Hepatocyte (in vitro differentiated cells): ENCODE measurements at regions not wholly inside any gene's neighbourhood (a gene's known extent, or its start where the extent isn't known, plus 50 kb on each side); places are given as distances from the start of the nearest gene placed in this dataset.

Source experiments
- DNase-seq: peaks from one replicate; pipeline ENCODE4 v3.0.0-alpha.2; 2016; ENCODE audit warnings: low spot score
- H2AFZ ChIP-seq: fragments of 200-600 bp; sonication (generic); 2 replicates; pipeline ENCODE4 v1.6.0; 2016; ENCODE audit warnings: antibody characterized with exemption, mild to moderate bottlenecking
- H3K27ac ChIP-seq: fragments of 200-600 bp; sonication (generic); 2 replicates; pipeline ENCODE4 v1.5.1; 2016; ENCODE audit warnings: mild to moderate bottlenecking
- H3K27me3 ChIP-seq: fragments of 200-600 bp; sonication (generic); 2 replicates; pipeline ENCODE4 v1.6.1; 2016
- H3K36me3 ChIP-seq: fragments of 200-600 bp; sonication (generic); replicated peaks from 2 replicates; pipeline ENCODE4 v1.5.1; 2016; ENCODE audit warnings: low read depth; ENCODE audit not compliant: insufficient read depth
- H3K4me1 ChIP-seq: fragments of 200-600 bp; sonication (generic); 2 replicates; pipeline ENCODE4 v1.5.1; 2016; ENCODE audit warnings: mild to moderate bottlenecking, moderate library complexity; ENCODE audit not compliant: insufficient read depth
- H3K4me2 ChIP-seq: fragments of 200-600 bp; sonication (generic); 2 replicates; pipeline ENCODE4 v1.6.0; 2016
- H3K4me3 ChIP-seq: fragments of 200-600 bp; sonication (generic); 2 replicates; pipeline ENCODE4 v1.5.1; 2016; ENCODE audit warnings: mild to moderate bottlenecking
- H3K79me2 ChIP-seq: fragments of 200-600 bp; sonication (generic); 2 replicates; pipeline ENCODE4 v1.6.0; 2017; ENCODE audit warnings: mild to moderate bottlenecking
- H3K9me2 ChIP-seq: fragments of 200-600 bp; sonication (generic); replicated peaks from 2 replicates; pipeline ENCODE4 v1.6.0; 2017; ENCODE audit warnings: mild to moderate bottlenecking; ENCODE audit not compliant: insufficient read depth
- H3K9me3 ChIP-seq: fragments of 200-600 bp; sonication (generic); 2 replicates; pipeline ENCODE4 v1.5.1; 2016; ENCODE audit warnings: low read depth, mild to moderate bottlenecking
- H4K20me1 ChIP-seq: fragments of 200-600 bp; sonication (generic); 2 replicates; pipeline ENCODE4 v1.6.0; 2016; ENCODE audit warnings: mild to moderate bottlenecking; ENCODE audit not compliant: insufficient read depth, poor library complexity, severe bottlenecking
- CTCF ChIP-seq: fragments of 200-600 bp; sonication (generic); IDR thresholded peaks from 2 replicates; pipeline ENCODE4 v1.5.1; 2016; ENCODE audit warnings: antibody characterized with exemption, mild to moderate bottlenecking; ENCODE audit not compliant: poor library complexity
- EZH2 ChIP-seq: fragments of 200-600 bp; sonication (generic); IDR thresholded peaks from 2 replicates; pipeline ENCODE4 v1.6.1; 2016; ENCODE audit warnings: antibody characterized with exemption, mild to moderate bottlenecking, borderline replicate concordance
- EZH2phosphoT487 ChIP-seq: fragments of 200-600 bp; sonication (generic); IDR thresholded peaks from one replicate; pipeline ENCODE4 v1.6.1; 2018; ENCODE audit warnings: antibody characterized with exemption, mild to moderate bottlenecking, low read depth, moderate library complexity; ENCODE audit not compliant: unreplicated experiment, severe bottlenecking
- whole genome bisulfite sequencing: methylation state at CpG from one replicate; pipeline ENCODE4 v1.1.6; 2016; ENCODE audit warnings: low lambda C conversion rate; ENCODE audit errors: missing lambda C conversion rate; 5-methylcytosine and 5-hydroxymethylcytosine counted together

- H4K20me1 ChIP-seq, result no peaks in the 10 kb centered on the region
- H3K27ac ChIP-seq, result no peak overlapping the region
- no peaks in the 10 kb centered on the region for H3K9me3 ChIP-seq
- H3K4me3 ChIP-seq, result no peak overlapping the region
- no peak overlapping the region for H2AFZ ChIP-seq
- no peak for DNase-seq
- H3K36me3 ChIP-seq, result no peaks in the 10 kb centered on the region
- peaks cover 8% of the 10 kb centered on the region for H3K4me1 ChIP-seq
- 89% methylated on average over 9 of the region's 9 CpGs for WGBS
- no peaks in the 10 kb centered on the region for H3K79me2 ChIP-seq
- no peak overlapping the region for H3K4me2 ChIP-seq
- H3K27me3 ChIP-seq, result no peaks in the 10 kb centered on the region
- TF ChIP-seq CTCF (no peak), EZH2phosphoT487 (no peak), EZH2 (no peak)
- no peaks in the 10 kb centered on the region for H3K9me2 ChIP-seq
These were observed 172.0 kb downstream of the TEX36 start for GRCh38 chr10:125510998-125511397.

DNA sequence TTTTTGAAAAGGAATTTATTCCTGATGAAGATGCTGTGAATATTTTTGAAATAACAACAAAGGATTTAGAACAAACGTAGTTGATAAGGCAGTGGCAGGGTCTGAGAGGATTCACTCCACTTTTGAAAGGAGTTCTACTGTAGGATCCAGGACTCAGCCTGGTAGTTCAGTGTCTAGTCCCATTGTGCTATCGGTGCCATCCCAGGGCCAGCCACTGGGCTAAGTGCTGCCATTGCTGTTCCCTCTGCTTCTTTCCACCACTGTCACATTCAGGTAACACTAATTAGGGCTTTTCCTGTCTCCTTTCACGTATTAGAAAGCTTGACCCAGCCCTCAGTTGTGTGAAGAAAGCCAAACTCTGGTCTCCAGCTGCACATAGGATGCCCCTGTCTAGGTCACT is 177.3 kb downstream of the TEX36 start:
- Histone ChIP-seq H3K79me2 (no peaks in the 10 kb centered on the region), H3K27me3 (no peaks in the 10 kb centered on the region), H3K9me2 (no peaks in the 10 kb centered on the region), H3K4me1 (no peaks in the 10 kb centered on the region), H3K27ac (no peak overlapping the region), H3K36me3 (no peaks in the 10 kb centered on the region), H3K9me3 (no peaks in the 10 kb centered on the region), H2AFZ (no peak overlapping the region), H3K4me3 (no peak overlapping the region), H4K20me1 (no peaks in the 10 kb centered on the region), H3K4me2 (no peak overlapping the region)
- TF ChIP-seq CTCF (no peak), EZH2 (no peak), EZH2phosphoT487 (no peak)
- whole genome bisulfite sequencing, result 78% methylated on average over 3 of the region's 3 CpGs
- no peak for DNase-seq

DNA sequence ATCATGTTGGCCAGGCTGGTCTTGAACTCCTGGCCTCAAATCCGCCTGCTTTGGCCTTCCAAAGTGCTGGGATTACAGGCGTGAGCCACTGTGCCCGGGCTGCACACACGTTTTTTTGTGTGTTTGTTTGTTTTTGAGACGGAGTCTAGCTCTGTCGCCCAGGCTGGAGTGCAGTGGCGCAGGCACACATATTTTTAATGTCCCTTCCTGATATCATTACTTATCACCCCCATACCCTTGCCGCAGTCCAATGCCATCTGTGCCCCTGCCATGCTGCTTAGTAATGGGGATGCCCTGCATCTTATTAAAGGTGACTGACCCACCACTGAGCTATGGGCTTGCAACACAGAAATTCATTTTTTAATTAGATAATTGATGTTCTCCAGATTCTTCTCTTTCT is 180.7 kb downstream of the TEX36 start:
- no peaks in the 10 kb centered on the region for H3K9me2 ChIP-seq
- no peaks in the 10 kb centered on the region for H3K4me1 ChIP-seq
- H4K20me1 ChIP-seq, result no peaks in the 10 kb centered on the region
- H3K27ac ChIP-seq, result no peak overlapping the region
- H3K27me3 ChIP-seq, result no peaks in the 10 kb centered on the region
- TF ChIP-seq CTCF (no peak), EZH2 (no peak), EZH2phosphoT487 (no peak)
- no peaks in the 10 kb centered on the region for H3K36me3 ChIP-seq
- no peak for DNase-seq
- no peak overlapping the region for H2AFZ ChIP-seq
- WGBS, result 90% methylated on average over 8 of the region's 8 CpGs
- no peak overlapping the region for H3K4me2 ChIP-seq
- no peaks in the 10 kb centered on the region for H3K79me2 ChIP-seq
- no peaks in the 10 kb centered on the region for H3K9me3 ChIP-seq
- no peak overlapping the region for H3K4me3 ChIP-seq

GRCh38 chr10:125495386-125495785 is 187.6 kb downstream of the TEX36 start:
- no peaks in the 10 kb centered on the region for H3K79me2 ChIP-seq
- H3K4me1 ChIP-seq, result no peaks in the 10 kb centered on the region
- H3K27me3 ChIP-seq, result peaks cover 6% of the 10 kb centered on the region
- H3K4me2 ChIP-seq, result no peak overlapping the region
- no peak for TF ChIP-seq EZH2
- no peak for TF ChIP-seq CTCF
- no peak for TF ChIP-seq EZH2phosphoT487
- 81% methylated on average over 4 of the region's 4 CpGs for WGBS
- no peaks in the 10 kb centered on the region for H3K9me3 ChIP-seq
- no peak overlapping the region for H3K4me3 ChIP-seq
- DNase-seq, result no peak
- H3K36me3 ChIP-seq, result no peaks in the 10 kb centered on the region
- no peaks in the 10 kb centered on the region for H3K9me2 ChIP-seq
- no peak overlapping the region for H2AFZ ChIP-seq
- H4K20me1 ChIP-seq, result no peaks in the 10 kb centered on the region
- H3K27ac ChIP-seq, result no peak overlapping the region
